GM12872 (cell line): ENCODE measurements at regions not wholly inside any gene's neighbourhood (a gene's known extent, or its start where the extent isn't known, plus 50 kb on each side); places are given as distances from the start of the nearest gene placed in this dataset.

ENCODE experiments used
- TF ChIP-seq, protein P1 (sequence below): IDR thresholded peaks from 3 replicates; pipeline ENCODE4 v1.5.1; 2011; ENCODE audit warnings: low read depth, mild to moderate bottlenecking, low read length, moderate library complexity; ENCODE audit not compliant: insufficient read depth

DNA sequence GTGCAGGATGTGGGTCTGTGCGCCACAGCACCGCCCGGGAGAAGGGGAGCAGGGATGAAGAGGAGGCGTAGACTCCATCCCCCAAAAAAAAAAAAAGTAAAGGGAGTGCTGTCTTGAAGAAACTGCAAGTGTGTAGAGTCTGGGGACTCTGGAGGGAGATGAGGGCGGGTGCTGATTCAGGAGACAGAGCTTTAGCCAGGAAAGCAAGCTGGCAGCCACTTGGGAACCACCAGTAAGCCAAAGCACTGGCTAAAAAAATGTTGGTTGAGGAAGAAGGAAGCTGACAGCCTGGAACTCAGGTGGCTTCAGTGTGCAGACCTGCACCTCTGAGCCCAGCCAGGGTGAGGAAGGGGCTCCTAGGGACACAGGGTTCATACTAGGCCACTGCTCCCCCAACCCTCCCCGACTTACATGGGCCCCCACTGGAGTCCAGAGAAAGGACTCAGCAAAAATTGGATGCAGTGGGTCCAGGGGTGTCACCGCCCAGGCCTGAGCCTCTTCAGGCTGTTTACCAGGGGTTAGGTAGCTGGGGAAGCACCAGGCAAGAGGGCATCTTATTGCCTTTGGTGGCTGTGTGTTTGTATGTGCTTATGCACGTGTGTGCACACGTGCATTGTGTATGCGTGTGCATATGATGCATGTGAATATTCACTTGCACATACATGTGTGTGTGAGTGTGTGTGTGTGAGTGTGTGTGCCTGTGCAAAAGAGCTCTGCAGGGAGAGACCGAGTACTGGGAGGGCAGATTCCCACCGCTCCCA, 153.5 kb upstream of the MLN start:
- TF ChIP-seq, protein P1, sequence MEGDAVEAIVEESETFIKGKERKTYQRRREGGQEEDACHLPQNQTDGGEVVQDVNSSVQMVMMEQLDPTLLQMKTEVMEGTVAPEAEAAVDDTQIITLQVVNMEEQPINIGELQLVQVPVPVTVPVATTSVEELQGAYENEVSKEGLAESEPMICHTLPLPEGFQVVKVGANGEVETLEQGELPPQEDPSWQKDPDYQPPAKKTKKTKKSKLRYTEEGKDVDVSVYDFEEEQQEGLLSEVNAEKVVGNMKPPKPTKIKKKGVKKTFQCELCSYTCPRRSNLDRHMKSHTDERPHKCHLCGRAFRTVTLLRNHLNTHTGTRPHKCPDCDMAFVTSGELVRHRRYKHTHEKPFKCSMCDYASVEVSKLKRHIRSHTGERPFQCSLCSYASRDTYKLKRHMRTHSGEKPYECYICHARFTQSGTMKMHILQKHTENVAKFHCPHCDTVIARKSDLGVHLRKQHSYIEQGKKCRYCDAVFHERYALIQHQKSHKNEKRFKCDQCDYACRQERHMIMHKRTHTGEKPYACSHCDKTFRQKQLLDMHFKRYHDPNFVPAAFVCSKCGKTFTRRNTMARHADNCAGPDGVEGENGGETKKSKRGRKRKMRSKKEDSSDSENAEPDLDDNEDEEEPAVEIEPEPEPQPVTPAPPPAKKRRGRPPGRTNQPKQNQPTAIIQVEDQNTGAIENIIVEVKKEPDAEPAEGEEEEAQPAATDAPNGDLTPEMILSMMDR = no peak

- TF ChIP-seq, protein P1 = no peak
Observed at GRCh38 chr6:33956206-33956605, 152.4 kb upstream of the MLN start.

GRCh38 chr6:33955566-33955965, 151.8 kb upstream of the MLN start:
- TF ChIP-seq, protein P1 = no peak

DNA sequence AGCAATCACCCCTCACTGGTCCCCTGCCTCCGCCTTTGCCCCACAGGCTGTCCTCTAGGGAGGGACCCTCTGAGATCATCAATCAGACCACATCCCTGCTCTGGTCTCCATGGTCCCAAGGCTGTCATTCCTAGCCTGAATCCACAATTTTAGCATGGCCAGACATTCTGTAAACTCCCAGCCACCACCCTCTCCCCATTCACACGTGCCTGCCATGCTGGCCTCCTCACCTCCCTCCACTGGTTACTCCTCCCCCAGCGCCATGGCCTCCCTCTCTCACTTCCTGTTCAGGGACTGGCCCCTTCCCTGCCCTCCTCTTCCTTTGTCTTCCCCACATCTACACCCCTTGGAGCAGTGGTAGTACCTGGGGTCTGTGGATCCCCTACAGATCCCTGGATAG, 150.7 kb upstream of the MLN start:
- TF ChIP-seq, protein P1 = no peak

DNA sequence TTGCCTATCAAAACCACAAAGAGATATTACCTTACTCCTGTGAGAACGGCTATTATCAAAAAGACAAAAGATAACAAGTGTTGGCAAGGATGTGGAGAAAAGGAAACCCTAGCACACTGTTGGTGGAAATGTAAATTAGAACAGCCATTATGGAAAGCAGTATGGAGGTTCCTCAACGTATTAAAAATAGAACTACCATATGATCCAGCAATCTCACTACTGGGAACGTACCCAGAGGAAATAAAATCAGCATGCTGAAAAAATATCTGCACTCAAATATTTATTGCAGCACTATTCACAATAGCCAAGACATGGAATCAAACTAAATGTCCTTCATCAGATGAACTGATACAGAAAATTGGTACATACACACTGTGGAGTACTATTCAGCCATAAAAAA, 149.4 kb upstream of the MLN start:
- TF ChIP-seq, protein P1 = no peak

DNA sequence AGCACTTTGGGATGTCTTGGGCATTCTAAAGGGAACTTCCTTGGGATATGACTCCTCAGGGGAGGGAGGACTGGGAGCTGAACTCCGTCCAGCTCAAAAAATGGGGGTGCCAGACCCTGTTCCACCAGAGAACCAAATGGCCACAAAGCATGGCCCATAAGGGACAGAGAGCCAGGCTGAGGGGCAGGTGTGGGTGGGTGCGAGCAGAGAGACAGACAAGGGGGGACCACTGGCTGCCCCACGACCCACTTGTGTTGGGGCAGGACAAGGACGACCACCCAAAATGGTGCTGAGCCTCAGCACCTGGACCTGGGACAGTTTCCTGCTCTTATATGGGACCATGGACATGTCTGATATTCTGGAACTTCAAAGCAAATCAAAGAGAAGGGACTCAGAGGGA, 148.2 kb upstream of the MLN start:
- TF ChIP-seq, protein P1 = no peak

DNA sequence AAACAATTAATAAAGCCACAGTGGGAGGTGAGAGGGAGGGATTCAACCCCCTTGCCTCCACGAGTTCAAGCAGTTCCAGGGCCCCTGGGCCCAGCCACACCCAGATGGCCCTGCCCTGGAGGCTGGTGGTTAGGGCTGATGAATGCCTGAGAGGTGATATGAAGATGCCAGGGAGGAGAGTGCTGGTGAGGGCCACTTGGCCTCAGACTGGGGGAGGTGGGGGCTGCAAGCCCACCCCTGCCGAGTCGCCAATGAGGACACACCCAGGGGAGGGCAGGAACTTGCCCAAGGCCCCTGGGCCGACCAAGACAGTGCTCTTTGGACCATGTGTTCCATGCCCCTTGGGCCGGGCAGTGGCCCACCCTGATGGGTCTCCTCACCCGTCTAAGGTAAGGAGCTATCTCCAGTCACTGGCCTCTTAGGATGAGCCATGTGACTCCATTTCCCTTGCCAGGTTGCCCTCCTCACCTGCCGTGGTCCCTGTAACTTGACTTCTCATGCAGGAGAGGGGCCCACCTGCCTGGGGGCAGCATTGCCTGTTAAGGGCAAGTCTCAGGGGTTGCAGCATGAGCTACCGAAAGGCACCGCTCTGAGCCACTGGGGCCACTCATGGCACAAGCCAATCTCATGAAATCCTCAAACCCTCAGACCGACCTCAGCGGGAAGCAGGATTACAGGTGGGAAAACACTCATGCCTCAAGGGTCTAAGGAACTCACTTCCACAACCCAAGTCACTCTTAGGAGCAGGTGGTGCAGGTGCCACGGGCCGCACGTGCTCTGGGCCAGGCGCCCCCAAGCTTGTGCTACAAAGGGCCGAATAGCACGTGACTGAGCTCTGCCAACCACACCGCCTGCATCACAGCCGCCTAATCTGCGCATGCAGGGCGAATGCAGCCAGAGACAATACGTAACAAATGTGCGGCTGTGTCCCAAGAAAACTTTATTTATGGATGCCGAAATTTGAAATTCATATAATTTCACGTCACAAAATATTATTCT, 147.4 kb upstream of the MLN start:
- TF ChIP-seq, protein P1 = no peak
